Spleen (tissue), 7 donors: ENCODE measurements at regions not wholly inside any gene's neighbourhood (a gene's known extent, or its start where the extent isn't known, plus 50 kb on each side); places are given as distances from the start of the nearest gene placed in this dataset.

Source experiments
- POLR2A ChIP-seq, 3 donors: fragments of 450-650 bp; IDR thresholded peaks; one replicate each; pipeline ENCODE4 v1.5.1; 2017; ENCODE audit warnings: antibody characterized with exemption in 3 of 3, mild to moderate bottlenecking in 1 of 3
- TF ChIP-seq, protein P1 (sequence below), 11 experiments: fragments of 200-600 bp in 7 of 11; fragments of 450-650 bp in 4 of 11; sonication (generic) in 4 of 11; IDR thresholded peaks in 8 of 11; conservative IDR thresholded peaks in 3 of 11; 1 replicate in 7 of 11; 2 replicates in 4 of 11; pipeline versions ENCODE4 v1.4.0 to v1.8.0; 2016 to 2021; ENCODE audit warnings: antibody characterized with exemption in 11 of 11, inconsistent platforms in 4 of 11, mild to moderate bottlenecking in 1 of 11
- donor health status: DM: no; HTN: no; CAD: no; lungs with moderate emphysema.
- donor health status: DM: no; HTN: no; CAD: no.
- donor health status: DM: no; HTN: no; CAD: no.

DNA sequence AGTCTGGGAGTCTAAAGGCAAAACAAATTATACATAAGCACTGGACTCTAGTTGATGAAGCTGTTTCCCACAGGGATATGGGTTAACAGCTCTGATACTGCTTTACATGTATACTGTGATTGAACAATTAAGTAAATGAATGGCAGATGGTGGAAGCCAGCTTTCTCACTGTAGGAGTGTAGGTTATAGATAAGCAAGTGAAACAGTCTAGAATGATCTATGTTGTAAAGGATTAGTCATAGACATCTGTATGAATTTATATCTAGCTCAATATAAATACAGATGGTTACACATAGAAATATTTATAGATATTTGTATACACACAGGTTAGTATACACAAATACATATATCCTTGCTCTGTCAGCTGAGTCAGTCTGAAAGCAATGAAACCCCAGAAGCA, 276.1 kb downstream of the PPARGC1A start:
- TF ChIP-seq, protein P1, sequence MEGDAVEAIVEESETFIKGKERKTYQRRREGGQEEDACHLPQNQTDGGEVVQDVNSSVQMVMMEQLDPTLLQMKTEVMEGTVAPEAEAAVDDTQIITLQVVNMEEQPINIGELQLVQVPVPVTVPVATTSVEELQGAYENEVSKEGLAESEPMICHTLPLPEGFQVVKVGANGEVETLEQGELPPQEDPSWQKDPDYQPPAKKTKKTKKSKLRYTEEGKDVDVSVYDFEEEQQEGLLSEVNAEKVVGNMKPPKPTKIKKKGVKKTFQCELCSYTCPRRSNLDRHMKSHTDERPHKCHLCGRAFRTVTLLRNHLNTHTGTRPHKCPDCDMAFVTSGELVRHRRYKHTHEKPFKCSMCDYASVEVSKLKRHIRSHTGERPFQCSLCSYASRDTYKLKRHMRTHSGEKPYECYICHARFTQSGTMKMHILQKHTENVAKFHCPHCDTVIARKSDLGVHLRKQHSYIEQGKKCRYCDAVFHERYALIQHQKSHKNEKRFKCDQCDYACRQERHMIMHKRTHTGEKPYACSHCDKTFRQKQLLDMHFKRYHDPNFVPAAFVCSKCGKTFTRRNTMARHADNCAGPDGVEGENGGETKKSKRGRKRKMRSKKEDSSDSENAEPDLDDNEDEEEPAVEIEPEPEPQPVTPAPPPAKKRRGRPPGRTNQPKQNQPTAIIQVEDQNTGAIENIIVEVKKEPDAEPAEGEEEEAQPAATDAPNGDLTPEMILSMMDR (IDR thresholded peaks at IDR 0.05 in 8 of 11, conservative IDR thresholded peaks at IDR 0.05 in 3 of 11): no peak
- TF ChIP-seq POLR2A (IDR thresholded peaks at IDR 0.05): no peak
